IPS-20b (cell line): ENCODE measurements at regions not wholly inside any gene's neighbourhood (a gene's known extent, or its start where the extent isn't known, plus 50 kb on each side); places are given as distances from the start of the nearest gene placed in this dataset.

Experiments
- H3K27ac ChIP-seq: one replicate; pipeline ENCODE4 v1.5.1; 2013; ENCODE audit warnings: low read length
- H3K27me3 ChIP-seq: 2 replicates; pipeline ENCODE4 v1.6.1; 2013; ENCODE audit warnings: mild to moderate bottlenecking, low read length, inconsistent platforms; ENCODE audit not compliant: insufficient read depth
- H3K36me3 ChIP-seq: 2 replicates; pipeline ENCODE4 v1.6.1; 2013; ENCODE audit warnings: low read depth, mild to moderate bottlenecking, inconsistent platforms, low read length, moderate library complexity; ENCODE audit not compliant: insufficient read depth
- H3K4me1 ChIP-seq: 2 replicates; pipeline ENCODE4 v1.6.1; 2013; ENCODE audit warnings: mild to moderate bottlenecking, control low read depth, inconsistent platforms, low read length, moderate library complexity; ENCODE audit not compliant: insufficient read depth
- H3K4me3 ChIP-seq: 2 replicates; pipeline ENCODE4 v1.5.1; 2013; ENCODE audit warnings: mild to moderate bottlenecking, low read length, inconsistent platforms
- H3K9ac ChIP-seq: 2 replicates; pipeline ENCODE4 v1.6.1; 2013; ENCODE audit warnings: low read depth, mild to moderate bottlenecking, inconsistent platforms, low read length, moderate library complexity
- H3K9me3 ChIP-seq: 2 replicates; pipeline ENCODE4 v1.6.1; 2013; ENCODE audit warnings: mild to moderate bottlenecking, low read depth, low read length, inconsistent platforms; ENCODE audit not compliant: insufficient read depth

DNA sequence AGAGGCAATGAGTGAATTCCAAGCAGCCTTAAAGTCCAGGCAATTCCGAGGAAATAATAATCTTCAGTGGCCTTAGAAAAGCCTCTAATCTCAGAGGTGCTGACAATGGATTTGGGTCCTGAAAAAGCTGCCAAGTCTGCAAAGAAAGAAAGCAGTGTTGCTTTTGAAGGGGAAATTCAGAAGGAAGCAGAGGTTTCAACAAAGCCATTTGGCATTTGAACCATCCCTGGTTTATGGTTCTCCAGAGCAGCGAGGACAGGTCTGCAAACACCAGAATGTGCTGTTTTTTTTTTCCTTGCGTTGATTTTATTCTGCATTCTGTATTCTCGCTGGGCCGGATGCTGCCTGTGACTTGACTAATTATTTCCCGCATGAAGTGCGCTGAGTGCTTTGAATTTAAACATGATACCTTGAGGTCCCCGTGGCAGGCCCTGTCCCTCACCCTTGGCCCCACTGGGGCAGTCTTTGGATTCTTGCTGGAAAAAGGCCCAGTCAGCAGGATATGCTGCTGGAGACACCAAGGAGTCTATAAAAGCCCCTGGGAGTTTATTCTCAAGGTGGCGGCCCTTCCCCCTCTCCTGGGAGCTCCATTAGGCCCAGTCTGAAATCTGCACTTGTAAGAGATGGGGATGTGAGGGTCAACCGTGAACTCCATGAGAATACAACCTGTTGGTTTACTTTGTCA is 338.3 kb downstream of the HAPSTR1 start:
- Histone ChIP-seq H3K9ac (no peak overlapping the region), H3K9me3 (no peaks in the 10 kb centered on the region), H3K4me1 (peaks cover 9% of the 10 kb centered on the region; the same call in 1 of the 2 replicates)

DNA sequence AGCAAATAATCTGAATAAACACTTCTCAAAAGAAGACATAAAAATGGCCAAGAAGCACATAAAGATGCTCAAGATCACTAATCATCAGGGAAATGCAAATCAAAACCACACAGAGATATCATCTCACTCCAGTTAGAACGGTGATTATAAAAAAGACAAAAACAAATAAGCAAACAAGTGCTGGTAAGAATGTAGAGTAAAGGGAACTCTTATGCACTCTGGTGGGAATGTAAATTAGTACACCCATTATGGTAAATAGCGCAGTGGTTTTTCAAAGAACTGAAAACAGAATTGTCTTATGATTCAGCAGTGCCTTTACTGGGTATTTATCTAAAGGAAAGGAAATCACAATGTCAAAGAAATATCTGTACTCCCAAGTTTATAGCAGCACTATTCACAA is 343.2 kb downstream of the HAPSTR1 start:
- peaks cover 9% of the 10 kb centered on the region; the same call in 1 of the 2 replicates for H3K4me1 ChIP-seq
- no peak overlapping the region for H3K27ac ChIP-seq
- H3K9ac ChIP-seq, result no peak overlapping the region
- no peak overlapping the region for H3K4me3 ChIP-seq
- no peaks in the 10 kb centered on the region for H3K9me3 ChIP-seq
- no peaks in the 10 kb centered on the region for H3K36me3 ChIP-seq
- no peaks in the 10 kb centered on the region for H3K27me3 ChIP-seq

More for the DNA sequence above, 338.3 kb downstream of the HAPSTR1 start:
- Histone ChIP-seq H3K4me3 (no peak overlapping the region), H3K36me3 (no peaks in the 10 kb centered on the region), H3K27me3 (no peaks in the 10 kb centered on the region), H3K27ac (no peak overlapping the region)

DNA sequence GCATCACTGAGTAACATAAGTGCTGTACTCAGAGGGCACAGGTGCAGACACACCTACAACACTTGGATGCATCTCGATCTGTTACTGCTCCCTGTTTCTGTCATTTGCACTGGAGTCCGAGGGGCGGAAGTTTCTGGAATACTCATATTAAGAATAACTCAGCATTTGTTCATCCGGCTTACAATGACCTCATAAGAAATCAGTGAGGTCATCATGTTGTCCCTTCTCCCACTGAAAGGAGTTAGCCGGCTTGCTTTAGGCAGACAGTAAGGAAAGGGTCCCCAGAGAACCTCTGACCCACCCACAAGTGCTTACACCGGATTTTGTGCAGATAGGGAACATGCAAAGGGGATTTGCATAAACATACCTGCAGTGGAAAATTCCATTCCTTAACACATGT is 344.7 kb downstream of the HAPSTR1 start:
- Histone ChIP-seq H3K27ac (no peak overlapping the region), H3K4me1 (peaks cover 2% of the 10 kb centered on the region; the same call in 1 of the 2 replicates), H3K9me3 (no peaks in the 10 kb centered on the region), H3K36me3 (no peaks in the 10 kb centered on the region), H3K4me3 (no peak overlapping the region), H3K9ac (no peak overlapping the region), H3K27me3 (no peaks in the 10 kb centered on the region)

DNA sequence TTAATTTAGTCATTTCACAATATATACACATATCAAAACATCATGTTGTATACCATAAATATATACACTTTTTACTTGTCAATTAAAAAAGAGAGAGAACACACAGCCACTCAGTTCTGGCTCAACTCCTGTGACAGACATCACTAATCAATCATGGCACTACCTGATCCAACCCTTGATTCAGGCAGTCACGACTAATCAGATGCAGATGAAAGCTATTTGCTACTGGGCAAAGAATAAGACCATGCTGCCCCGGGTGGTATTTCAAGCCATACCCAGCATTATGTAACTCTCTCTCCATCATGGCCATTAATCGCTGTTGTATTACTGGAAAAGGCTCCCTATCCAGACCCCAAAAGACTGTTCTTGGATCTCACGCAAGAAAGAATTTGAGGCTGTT is 345.7 kb downstream of the HAPSTR1 start:
- no peaks in the 10 kb centered on the region for H3K9me3 ChIP-seq
- H3K36me3 ChIP-seq, result no peaks in the 10 kb centered on the region
- H3K4me1 ChIP-seq, result peaks cover 2% of the 10 kb centered on the region; the same call in 1 of the 2 replicates
- no peak overlapping the region for H3K4me3 ChIP-seq
- no peaks in the 10 kb centered on the region for H3K27me3 ChIP-seq
- no peak overlapping the region for H3K9ac ChIP-seq
- no peak overlapping the region for H3K27ac ChIP-seq

DNA sequence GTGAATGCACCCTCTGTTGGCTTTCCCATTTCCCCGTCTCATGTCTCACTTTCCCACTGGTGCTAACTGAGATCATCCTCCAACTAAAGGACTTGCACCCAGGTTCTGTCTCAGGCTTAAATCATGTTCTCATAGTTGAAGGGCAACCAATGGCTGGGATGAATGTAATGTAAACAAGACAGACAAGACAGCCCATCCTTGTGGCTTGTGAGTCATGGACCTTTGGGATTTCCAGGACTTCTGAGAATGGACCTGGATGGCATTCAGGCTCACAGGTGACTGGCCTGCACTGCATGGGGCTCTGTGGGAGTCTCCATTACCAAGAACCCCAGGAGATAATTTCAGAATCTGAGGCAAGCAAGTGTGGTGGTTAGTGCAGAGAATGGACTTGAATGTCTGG is 347.5 kb downstream of the HAPSTR1 start:
- Histone ChIP-seq H3K9me3 (no peaks in the 10 kb centered on the region), H3K4me3 (no peak overlapping the region), H3K9ac (no peak overlapping the region)

DNA sequence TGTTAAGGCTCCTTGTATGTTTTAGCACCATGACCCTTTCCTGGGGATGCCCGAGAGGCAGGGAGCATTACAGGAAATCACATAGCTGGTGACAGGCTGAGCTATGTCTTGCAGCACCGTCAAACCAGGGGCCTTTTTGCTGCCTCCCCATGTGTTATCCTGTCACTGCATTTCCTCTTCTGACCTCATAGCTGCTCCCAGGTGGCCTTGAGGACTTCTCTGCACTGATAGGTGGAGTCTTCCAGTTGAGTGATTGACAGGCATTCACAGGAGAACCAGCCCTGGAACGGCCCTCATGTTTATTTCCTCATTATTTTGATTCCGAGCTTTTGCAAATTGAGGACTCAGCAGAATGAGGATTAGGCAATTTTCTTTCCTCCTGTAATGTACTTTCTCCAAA is 349.6 kb downstream of the HAPSTR1 start:
- Histone ChIP-seq H3K27ac (no peak overlapping the region), H3K36me3 (no peaks in the 10 kb centered on the region), H3K9ac (no peak overlapping the region), H3K4me3 (no peak overlapping the region), H3K27me3 (no peaks in the 10 kb centered on the region), H3K4me1 (peaks cover 12% of the 10 kb centered on the region; the same call in 1 of the 2 replicates), H3K9me3 (no peaks in the 10 kb centered on the region)

More for the DNA sequence above, 347.5 kb downstream of the HAPSTR1 start:
- peaks cover 8% of the 10 kb centered on the region; the same call in 1 of the 2 replicates for H3K4me1 ChIP-seq
- H3K36me3 ChIP-seq, result no peaks in the 10 kb centered on the region
- no peaks in the 10 kb centered on the region for H3K27me3 ChIP-seq
- H3K27ac ChIP-seq, result no peak overlapping the region

DNA sequence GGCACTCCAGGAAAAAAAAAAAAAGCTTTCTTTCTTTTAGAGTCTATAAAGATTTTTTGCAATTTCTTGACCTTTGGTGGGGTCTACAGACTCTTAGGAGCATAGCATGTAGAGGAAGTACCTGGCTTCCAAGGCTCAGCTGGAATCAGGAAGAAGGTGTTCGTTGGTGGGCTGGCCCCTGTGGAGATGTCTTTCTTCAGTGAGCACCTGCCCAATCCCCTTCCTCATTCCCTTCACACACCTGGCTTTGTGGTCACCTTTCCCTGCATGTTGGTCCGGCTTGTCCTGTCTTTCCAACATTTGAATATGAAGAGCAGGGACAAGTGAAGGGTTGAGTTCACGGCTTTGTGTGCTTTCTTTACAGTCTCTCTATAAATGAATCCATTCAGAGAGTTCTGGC is 352.4 kb downstream of the HAPSTR1 start:
- Histone ChIP-seq H3K36me3 (no peaks in the 10 kb centered on the region), H3K27ac (no peak overlapping the region), H3K4me3 (no peak overlapping the region), H3K9me3 (no peaks in the 10 kb centered on the region), H3K4me1 (peaks cover 15% of the 10 kb centered on the region; the same call in 1 of the 2 replicates), H3K27me3 (no peaks in the 10 kb centered on the region), H3K9ac (no peak overlapping the region)

DNA sequence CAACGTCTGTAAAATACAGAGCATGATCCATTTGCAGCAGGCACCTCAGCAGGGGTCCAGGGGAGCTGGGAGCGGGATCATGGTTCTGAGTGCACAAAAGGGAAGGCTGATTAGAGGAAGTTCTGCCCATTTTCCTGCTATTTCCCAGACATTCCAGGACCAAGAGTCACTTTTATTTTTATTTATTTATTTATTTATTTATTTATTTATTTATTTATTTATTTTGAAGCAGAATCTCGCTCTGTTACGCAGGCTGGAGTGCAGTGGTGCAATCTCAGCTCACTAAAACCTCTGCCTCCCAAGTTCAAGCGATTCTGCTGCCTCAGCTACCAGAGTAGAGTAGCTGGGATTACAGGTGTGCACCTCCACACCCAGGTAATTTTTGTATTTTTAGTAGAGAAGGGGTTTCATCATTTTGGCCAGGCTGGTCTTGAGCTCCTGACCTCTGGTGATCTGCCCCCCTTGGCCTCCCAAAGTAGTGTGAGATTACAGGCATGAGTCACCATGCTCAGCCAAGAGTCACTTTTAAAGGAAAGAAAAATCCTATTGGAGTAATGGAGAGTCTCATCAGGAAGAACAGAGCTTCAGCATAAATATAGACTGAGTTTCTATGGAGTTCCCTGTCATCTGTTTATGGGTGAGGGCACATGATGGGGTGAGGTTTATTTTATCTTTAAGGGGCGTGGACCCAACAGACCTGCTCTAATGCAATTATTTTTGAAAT is 355.2 kb downstream of the HAPSTR1 start:
- Histone ChIP-seq H3K9ac (no peak overlapping the region), H3K27ac (no peak overlapping the region), H3K9me3 (no peaks in the 10 kb centered on the region), H3K36me3 (no peaks in the 10 kb centered on the region), H3K27me3 (no peaks in the 10 kb centered on the region), H3K4me3 (no peak overlapping the region), H3K4me1 (peaks cover 17% of the 10 kb centered on the region)

DNA sequence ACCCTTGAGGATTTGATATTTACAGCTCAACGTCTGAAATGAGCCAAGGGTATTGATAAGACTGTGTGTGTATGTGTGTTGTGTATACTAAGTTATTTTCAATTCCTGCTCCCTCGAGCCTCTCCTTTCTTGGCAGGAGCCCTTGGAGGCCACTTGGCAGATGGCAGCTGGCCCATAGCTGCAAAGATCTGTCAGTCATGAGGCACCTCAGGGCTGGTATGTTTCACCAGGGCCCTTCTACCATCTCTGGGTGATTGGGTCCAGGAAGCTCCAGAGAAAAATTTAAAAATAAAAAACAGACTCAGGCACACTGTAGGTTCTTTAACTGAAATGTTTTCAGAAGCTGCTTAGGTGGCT is 355.7 kb downstream of the HAPSTR1 start:
- Histone ChIP-seq H3K9me3 (no peaks in the 10 kb centered on the region), H3K4me1 (peaks cover 17% of the 10 kb centered on the region), H3K27ac (no peak overlapping the region), H3K4me3 (no peak overlapping the region), H3K27me3 (no peaks in the 10 kb centered on the region), H3K36me3 (no peaks in the 10 kb centered on the region), H3K9ac (no peak overlapping the region)

DNA sequence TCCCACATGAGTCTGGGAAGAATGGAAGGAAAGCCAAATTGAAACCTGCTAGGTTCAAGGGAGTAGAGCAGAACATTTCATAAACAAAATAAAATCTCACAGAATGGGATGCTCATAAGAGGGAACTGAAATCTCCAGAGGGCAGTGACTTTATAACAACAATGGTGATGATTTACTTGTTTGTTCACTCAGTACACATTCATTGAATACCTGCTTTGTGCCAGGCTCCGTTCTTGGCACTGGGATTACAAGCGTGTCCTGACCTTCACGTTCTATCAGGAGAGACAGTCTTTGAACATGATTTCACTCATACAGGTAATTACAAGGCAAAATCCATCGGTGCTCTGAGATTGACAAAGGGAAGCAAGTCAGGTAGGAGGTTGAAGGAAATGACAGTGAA is 356.3 kb downstream of the HAPSTR1 start:
- Histone ChIP-seq H3K36me3 (no peaks in the 10 kb centered on the region), H3K27ac (no peak overlapping the region), H3K4me1 (peaks cover 16% of the 10 kb centered on the region), H3K9ac (no peak overlapping the region), H3K27me3 (no peaks in the 10 kb centered on the region), H3K4me3 (no peak overlapping the region), H3K9me3 (no peaks in the 10 kb centered on the region)

DNA sequence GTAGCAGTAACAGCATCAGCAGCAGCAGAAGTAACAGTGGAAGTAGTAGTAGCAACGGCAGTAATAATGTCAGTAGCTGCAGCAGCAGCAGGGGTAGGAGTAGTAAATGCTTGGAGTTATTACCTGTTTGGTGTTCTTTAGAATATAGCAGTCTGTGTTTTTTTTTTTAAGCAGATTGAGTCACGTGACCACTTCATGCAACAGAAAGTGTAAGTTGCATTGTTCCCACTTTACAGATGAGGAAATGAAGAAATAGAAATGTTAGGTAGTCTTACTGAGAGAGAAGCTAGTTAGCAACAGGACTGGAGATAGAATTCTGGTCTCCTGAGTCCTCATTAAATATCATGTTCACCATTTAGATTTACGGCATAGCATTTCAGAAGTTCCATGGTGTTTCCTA is 358.2 kb downstream of the HAPSTR1 start:
- Histone ChIP-seq H3K36me3 (no peaks in the 10 kb centered on the region), H3K4me3 (no peak overlapping the region), H3K4me1 (peaks cover 7% of the 10 kb centered on the region), H3K27me3 (no peaks in the 10 kb centered on the region), H3K27ac (no peak overlapping the region), H3K9me3 (no peaks in the 10 kb centered on the region), H3K9ac (no peak overlapping the region)

DNA sequence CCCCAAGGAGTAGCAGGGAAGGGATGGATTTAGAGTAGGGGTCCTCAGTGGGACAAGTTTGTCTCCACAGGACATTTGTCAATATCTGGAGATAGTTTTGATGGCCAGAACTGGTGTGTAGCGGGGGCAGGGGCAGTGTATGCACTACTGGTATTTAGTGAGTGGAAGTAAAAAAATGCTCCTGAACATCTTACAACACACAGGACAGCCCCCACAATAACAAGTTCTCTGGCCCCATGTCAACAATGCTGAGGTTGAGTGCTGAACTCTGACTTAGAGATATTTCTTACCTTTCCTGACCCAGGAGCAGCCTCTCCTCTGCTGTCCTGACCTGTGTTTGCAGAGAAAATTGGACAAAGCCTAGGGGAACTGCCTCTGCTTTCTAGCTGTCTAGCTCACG is 365.8 kb downstream of the HAPSTR1 start:
- H3K36me3 ChIP-seq, result no peaks in the 10 kb centered on the region
- H3K27me3 ChIP-seq, result no peaks in the 10 kb centered on the region
- H3K9me3 ChIP-seq, result no peaks in the 10 kb centered on the region
- H3K4me1 ChIP-seq, result no peaks in the 10 kb centered on the region
- no peak overlapping the region for H3K4me3 ChIP-seq
- H3K9ac ChIP-seq, result no peak overlapping the region
- H3K27ac ChIP-seq, result no peak overlapping the region
